CD4-positive, alpha-beta T cell treated with Interferon alpha-2 for 1 hour (primary cell): ENCODE measurements at regions not wholly inside any gene's neighbourhood (a gene's known extent, or its start where the extent isn't known, plus 50 kb on each side); places are given as distances from the start of the nearest gene placed in this dataset.
"Not testable (repeated sequence)": the region's sequence is repeated elsewhere in the genome, so short reads cannot be mapped to it uniquely, and the experiment has no call there.

Experiments used
- DNase-seq, 2 donors: peaks; one replicate each; pipeline ENCODE4 v3.0.0-alpha.2; 2020 to 2022

GRCh38 chr22:27104449-27104848 lies 447.1 kb downstream of the MIAT start:
- no peak for DNase-seq

- DNase-seq: no peak
These were observed 448.0 kb downstream of the MIAT start for GRCh38 chr22:27105142-27106025.

- no peak for DNase-seq
These were observed 449.6 kb downstream of the MIAT start for GRCh38 chr22:27106985-27107384.

- DNase-seq: no peak
These were observed 450.0 kb downstream of the MIAT start for GRCh38 chr22:27107386-27107785.

GRCh38 chr22:27107824-27108223 lies 450.4 kb downstream of the MIAT start:
- DNase-seq: peak in 1 of 2 donors; percentile 24

- no peak for DNase-seq
These were observed 451.2 kb downstream of the MIAT start for GRCh38 chr22:27108425-27109114.

GRCh38 chr22:27109406-27109805 lies 452.0 kb downstream of the MIAT start:
- not testable (repeated sequence) for DNase-seq

GRCh38 chr22:27110665-27111451 lies 453.5 kb downstream of the MIAT start:
- no peak for DNase-seq

- DNase-seq: no peak
These were observed 454.6 kb downstream of the MIAT start for GRCh38 chr22:27111796-27112672.

GRCh38 chr22:27113211-27113635 lies 455.8 kb downstream of the MIAT start:
- peak; percentile 5 to 64 for DNase-seq

GRCh38 chr22:27113641-27114040 lies 456.3 kb downstream of the MIAT start:
- DNase-seq: no peak

- no peak for DNase-seq
These were observed 456.8 kb downstream of the MIAT start for GRCh38 chr22:27114186-27114585.

GRCh38 chr22:27115410-27115809 lies 458.0 kb downstream of the MIAT start:
- no peak for DNase-seq

- no peak for DNase-seq
These were observed 458.4 kb downstream of the MIAT start for GRCh38 chr22:27115816-27116256.

GRCh38 chr22:27116312-27117086 lies 459.1 kb downstream of the MIAT start:
- DNase-seq: no peak

- DNase-seq: no peak
These were observed 462.6 kb downstream of the MIAT start for GRCh38 chr22:27120036-27120435.

GRCh38 chr22:27122574-27122973 lies 465.2 kb downstream of the MIAT start:
- DNase-seq: no peak

- no peak for DNase-seq
These were observed 466.5 kb downstream of the MIAT start for GRCh38 chr22:27123880-27124279.

- peak; percentile 3 to 31 for DNase-seq
These were observed 467.1 kb downstream of the MIAT start for GRCh38 chr22:27124351-27124966.

GRCh38 chr22:27125539-27125938 lies 468.2 kb downstream of the MIAT start:
- DNase-seq: no peak

GRCh38 chr22:27127911-27128310 lies 470.5 kb downstream of the MIAT start:
- no peak for DNase-seq
